ENCODE measurements at regions not wholly inside any gene's neighbourhood (a gene's known extent, or its start where the extent isn't known, plus 50 kb on each side); places are given as distances from the start of the nearest gene placed in this dataset.

DNA sequence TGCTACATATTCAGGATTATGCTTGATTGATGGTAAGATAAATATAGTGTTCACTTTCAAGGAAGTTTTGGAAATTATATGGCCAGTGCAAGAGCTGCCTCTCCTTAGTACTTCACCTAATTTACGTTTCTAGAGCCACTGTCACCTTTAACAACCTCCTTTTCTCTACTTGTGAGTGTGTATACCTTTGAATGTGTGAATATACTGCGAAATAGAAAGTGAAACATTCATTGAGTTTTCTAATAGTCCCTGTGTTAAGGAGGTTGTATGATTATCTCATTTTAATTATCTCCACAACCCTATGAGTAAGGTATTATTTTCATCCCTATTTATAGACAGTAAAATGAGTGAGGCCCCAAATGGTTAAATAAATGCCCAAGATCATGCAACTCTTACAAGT is 1050.5 kb downstream of the XPNPEP1 start:
- no peak for DNase-seq (ENCODE audit: low read depth, low spot score)

DNA sequence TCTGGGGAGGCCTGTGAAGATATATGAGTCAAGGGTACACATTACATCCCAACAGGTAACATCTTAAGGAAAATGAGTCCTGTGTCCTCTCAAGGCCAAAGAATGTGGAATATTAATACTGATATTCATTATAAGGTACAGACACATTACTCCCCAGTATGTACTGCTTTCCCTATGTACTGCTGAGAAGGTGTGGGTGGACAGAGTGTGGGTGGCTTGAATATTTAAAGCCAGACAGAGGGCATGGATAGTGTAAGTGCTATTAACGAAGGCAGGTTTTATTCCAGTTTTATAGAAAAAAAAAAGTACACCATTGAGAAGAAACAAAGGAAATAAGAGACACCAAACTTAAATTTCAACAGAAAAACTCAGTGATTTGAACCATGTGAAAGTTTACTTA is 1054.4 kb downstream of the XPNPEP1 start:
- no peak for DNase-seq (ENCODE audit: low read depth, low spot score)

DNA sequence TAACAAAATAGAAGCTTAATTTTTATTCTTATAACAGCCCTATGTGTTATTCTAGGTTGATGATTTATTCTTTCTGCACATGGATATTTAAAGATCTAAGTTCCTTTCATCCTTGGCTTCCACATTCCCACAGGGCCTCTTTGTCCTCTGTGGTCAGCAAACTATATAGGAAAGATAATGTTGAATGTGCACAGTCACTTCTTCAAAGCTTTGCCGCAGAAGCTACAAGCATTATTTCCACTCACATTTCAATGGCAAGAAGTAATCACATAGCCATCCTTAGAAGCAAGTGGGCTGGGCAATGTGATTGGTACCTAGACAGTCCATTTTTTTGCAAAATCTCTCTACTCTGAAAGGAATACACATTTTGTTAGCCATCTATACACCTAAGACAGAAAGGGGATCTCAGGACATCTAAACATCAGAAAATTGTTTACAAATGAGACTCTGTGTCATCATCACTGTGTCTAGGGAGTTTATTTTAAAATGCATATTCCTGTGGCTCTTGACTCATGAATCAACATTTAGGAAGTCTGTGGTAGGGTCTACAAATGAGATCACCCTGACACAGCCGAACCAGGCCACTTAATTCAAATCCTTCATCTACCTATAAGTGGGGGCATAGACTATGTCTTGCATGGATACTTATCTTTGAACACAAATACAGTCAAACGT is 1060.5 kb downstream of the XPNPEP1 start:
- DNase-seq (ENCODE audit: low read depth, low spot score), result no peak

DNA sequence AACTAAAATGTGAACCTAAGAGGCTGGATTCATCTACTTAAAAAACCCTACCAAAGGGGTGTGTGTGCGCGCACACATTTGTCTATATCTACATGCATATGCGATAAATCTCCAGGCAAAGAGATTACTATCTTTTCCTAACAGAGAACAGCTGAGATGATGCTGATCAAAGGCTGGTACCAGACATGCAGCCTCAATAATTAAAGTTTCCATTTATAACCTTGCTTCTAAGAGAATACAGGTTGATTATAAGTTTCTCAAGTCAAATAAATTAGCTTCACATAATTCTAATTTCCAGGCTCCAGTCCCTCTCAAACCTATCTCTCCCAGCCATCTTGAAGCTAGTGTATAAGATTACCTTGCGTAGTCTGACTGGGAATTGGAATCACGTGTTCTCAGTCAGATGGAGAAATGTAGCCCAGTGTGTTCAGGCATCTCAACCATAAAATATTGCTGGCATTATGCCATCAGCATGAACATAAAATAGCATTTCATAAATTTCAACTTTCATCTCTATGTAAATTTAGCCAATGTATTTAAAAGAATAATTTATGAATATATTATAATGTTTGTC is 1062.0 kb downstream of the XPNPEP1 start:
- no peak for DNase-seq (ENCODE audit: low read depth, low spot score)

- DNase-seq (ENCODE audit: low read depth, low spot score), result no peak
Observed at GRCh38 chr10:108852211-108852610, 1071.1 kb downstream of the XPNPEP1 start.

DNA sequence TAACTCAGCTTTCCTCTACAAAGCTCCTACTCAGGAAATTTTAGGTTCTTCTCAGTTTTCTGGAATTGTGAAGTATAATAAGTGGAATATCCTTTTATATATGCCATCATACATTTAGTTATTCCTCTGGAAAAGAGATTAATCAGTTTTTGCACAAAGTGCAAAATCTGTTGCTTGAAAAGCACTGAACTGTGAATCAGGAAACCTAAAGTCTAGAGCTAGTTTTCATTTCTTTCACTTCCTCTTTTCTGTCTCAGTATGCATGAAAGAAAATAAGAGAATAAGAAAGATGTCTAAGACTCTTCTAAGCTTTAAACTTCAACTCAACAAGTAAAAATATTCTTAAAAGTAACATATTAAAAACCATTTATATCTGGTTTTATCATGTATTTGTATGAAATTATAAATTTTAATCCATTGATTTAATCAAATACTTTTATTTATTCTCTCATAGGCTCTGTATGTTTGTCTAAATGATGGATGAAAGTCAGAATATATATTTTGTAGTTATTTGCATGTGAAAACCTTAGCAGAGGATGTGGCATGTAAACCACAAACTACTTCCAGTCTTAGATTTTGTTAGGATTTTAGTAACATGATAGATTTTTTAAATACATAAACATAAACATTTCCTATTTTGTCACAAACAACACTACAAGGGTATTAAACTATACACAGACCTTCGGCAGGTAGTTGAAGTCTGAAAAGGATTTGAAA is 1073.0 kb downstream of the XPNPEP1 start:
- no peak for DNase-seq (ENCODE audit: low read depth, low spot score)

DNA sequence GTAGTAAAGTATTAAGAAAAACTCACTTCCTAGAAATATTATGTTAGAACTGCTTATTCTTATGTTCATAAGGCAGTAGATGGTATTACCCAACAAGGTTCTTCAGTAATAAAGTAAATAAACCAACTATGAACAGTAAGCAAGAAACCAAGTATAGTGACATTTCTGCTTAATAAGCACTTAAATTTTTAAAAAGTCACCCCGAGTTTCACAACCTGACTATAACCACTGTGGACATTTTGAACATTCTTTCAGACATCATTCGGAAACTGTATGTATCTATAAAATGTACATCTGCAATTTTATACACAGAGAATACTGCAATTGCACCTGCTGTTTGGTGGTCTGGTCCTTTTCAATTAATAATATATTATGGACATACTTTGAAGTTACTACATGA is 1073.6 kb downstream of the XPNPEP1 start:
- no peak for DNase-seq (ENCODE audit: low read depth, low spot score)

- DNase-seq (ENCODE audit: low read depth, low spot score), result no peak
Observed at GRCh38 chr10:108849186-108849585, 1074.1 kb downstream of the XPNPEP1 start.

GRCh38 chr10:108848046-108848445 is 1075.3 kb downstream of the XPNPEP1 start:
- no peak for DNase-seq (ENCODE audit: low read depth, low spot score)

GRCh38 chr10:108840944-108841343 is 1082.4 kb downstream of the XPNPEP1 start:
- no peak for DNase-seq (ENCODE audit: low read depth, low spot score)

- no peak for DNase-seq (ENCODE audit: low read depth, low spot score)
Observed at GRCh38 chr10:108836362-108836761, 1086.9 kb downstream of the XPNPEP1 start.

DNA sequence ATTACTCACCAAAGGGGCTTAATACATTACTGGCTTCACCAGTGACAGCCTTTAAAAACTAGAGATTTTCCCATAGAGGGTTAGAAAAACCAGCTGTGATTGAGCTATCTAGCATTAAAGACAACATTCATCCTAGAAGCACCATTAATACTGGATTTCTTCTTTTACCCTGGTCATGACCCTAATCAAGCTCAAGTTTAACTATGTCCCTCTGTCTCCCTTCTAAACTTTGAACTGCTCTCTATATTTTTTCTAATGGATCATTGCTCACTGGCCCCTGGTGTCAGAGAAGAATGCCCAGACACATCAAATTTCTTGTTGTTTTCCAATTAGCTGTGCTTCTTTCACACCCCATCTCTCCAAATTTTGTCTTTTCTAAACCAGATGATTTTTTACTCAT is 1101.3 kb downstream of the XPNPEP1 start:
- DNase-seq (ENCODE audit: low read depth, low spot score), result no peak

GRCh38 chr10:108819302-108819701 is 1104.0 kb downstream of the XPNPEP1 start:
- no peak for DNase-seq (ENCODE audit: low read depth, low spot score)

- DNase-seq (ENCODE audit: low read depth, low spot score), result no peak
Observed at GRCh38 chr10:108817584-108817983, 1105.7 kb downstream of the XPNPEP1 start.

- no peak for DNase-seq (ENCODE audit: low read depth, low spot score)
Observed at GRCh38 chr10:108817135-108817534, 1106.2 kb downstream of the XPNPEP1 start.

- no peak for DNase-seq (ENCODE audit: low read depth, low spot score)
Observed at GRCh38 chr10:108812906-108813305, 1110.4 kb downstream of the XPNPEP1 start.

GRCh38 chr10:108812296-108812695 is 1111.0 kb downstream of the XPNPEP1 start:
- no peak for DNase-seq (ENCODE audit: low read depth, low spot score)

- no peak for DNase-seq (ENCODE audit: low read depth, low spot score)
Observed at GRCh38 chr10:108808228-108808627, 1115.1 kb downstream of the XPNPEP1 start.

GRCh38 chr10:108801775-108802517 is 1121.4 kb downstream of the XPNPEP1 start:
- DNase-seq (ENCODE audit: low read depth, low spot score), result no peak

DNA sequence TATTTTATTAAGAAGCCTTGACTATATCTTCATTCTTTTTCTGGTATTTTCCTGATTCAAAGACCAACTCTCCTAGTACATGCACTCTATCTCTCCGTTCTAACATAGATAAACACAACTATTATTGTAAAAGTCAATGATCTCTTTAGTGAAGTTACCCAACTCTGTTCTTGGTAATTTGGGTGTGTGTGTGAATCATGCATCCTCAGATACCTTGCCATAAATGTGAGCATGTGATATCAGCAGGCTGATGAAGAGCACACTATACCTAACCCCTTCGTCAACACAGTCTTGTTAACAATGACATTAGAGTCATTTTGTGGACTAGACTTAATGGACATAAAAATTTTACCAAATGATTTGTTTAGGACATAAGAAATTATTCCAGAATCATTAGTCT is 1122.1 kb downstream of the XPNPEP1 start:
- no peak for DNase-seq (ENCODE audit: low read depth, low spot score)

DNA sequence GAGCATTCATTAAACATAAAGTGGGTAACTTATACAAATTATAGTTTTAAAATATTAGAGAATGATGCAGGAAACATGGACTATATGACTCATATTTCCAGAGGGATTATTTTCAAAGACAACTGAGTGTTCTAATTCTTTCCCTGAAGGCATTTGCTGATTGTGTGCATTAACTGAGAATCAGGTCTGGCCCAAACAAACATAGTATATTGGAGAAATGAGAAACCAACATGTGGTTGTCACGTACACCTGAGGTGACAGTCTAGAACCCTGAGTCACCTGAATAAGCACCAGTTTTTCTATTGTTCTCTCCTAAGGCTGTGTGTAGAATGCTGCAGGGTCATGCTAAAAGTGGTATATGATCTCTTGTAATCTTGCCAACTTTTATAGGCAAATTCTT is 1125.7 kb downstream of the XPNPEP1 start:
- no peak for DNase-seq (ENCODE audit: low read depth, low spot score)

DNA sequence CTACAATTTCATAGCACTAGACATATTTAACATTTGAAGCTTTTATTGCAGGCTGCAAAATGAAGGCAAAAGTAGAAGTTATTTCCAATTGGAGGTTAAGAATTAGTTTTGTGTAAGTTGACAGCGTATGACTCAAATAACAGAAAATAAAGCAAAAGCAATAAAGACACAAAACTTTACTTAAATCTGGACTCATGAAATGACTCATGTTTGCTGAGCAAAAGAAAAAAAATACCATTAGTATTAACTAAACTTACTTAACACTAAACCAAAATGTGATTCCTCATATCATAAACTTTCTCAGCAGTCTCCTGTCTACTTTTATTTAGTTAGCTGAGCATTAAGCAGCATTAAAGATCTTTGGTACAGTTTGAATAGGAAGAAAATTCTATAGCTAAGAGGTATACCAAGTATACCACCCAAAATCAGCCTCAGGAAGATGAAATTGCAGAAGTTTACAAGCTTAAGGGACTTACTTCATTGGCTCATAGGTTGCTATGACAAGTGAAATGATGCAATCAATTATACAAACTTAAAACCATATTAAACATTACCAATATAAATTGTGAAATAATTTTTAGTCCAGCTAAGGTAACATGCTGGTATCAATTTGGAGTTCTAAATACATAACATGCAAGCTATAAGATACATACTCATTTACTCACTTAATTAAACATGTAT is 1131.4 kb downstream of the XPNPEP1 start:
- no peak for DNase-seq (ENCODE audit: low read depth, low spot score)

Measured in iPS DF 19.7 (cell line).